ENCODE measurements at regions not wholly inside any gene's neighbourhood (a gene's known extent, or its start where the extent isn't known, plus 50 kb on each side); places are given as distances from the start of the nearest gene placed in this dataset.

DNA sequence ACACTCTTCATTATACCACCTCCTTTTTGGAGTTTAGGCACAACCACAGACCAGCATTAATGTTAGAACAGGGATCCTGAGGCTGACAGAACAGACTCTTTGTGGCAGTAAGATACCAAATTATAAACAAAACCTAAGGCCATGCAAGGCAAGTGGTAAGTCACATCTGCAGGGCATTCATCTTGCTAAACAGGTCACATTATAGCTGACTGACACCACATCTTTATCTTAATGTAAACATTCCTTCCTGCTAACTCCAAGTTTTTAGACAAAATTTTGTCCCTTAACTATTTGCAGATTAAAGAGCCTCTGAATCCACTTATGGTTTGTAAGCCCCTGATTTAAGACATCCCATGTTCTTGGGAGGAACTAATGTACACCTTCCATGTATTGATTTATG lies 500.6 kb downstream of the PYDC2 start:
- no peak for DNase-seq (ENCODE audit: low read depth, low spot score)
- no peaks in the 10 kb centered on the region for H3K27me3 Mint-ChIP-seq (ENCODE audit: low read depth)
- no peaks in the 10 kb centered on the region for H3K9me3 Mint-ChIP-seq
- H3K36me3 Mint-ChIP-seq (ENCODE audit: low read depth): no peaks in the 10 kb centered on the region
- H3K27ac Mint-ChIP-seq (ENCODE audit: unreplicated experiment): no peak overlapping the region
- TF ChIP-seq, protein P1, sequence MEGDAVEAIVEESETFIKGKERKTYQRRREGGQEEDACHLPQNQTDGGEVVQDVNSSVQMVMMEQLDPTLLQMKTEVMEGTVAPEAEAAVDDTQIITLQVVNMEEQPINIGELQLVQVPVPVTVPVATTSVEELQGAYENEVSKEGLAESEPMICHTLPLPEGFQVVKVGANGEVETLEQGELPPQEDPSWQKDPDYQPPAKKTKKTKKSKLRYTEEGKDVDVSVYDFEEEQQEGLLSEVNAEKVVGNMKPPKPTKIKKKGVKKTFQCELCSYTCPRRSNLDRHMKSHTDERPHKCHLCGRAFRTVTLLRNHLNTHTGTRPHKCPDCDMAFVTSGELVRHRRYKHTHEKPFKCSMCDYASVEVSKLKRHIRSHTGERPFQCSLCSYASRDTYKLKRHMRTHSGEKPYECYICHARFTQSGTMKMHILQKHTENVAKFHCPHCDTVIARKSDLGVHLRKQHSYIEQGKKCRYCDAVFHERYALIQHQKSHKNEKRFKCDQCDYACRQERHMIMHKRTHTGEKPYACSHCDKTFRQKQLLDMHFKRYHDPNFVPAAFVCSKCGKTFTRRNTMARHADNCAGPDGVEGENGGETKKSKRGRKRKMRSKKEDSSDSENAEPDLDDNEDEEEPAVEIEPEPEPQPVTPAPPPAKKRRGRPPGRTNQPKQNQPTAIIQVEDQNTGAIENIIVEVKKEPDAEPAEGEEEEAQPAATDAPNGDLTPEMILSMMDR (conservative IDR thresholded peaks at IDR 0.05): no peak
- H3K4me3 Mint-ChIP-seq: no peak overlapping the region
- H3K4me1 Mint-ChIP-seq: peaks cover 23% of the 10 kb centered on the region

DNA sequence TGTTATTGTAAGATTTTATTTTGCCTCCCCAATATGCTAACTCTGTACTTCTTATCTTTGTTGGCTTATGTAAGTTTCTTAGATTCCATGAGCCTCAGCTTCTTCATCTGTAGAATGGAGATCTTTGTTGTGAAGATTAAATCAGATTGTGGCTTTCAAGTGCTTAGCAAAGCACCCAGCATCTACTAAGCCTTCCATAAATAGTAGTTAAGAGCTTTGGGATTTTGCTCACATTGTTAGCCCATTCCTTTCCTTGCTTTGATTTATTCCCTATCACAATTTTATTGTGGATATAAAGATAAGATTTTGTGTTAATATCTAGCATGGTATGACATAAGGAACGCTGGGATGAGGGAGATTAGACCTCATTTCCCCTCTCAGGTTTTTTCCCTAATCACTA lies 501.4 kb downstream of the PYDC2 start:
- Mint-ChIP-seq H3K27ac (ENCODE audit: unreplicated experiment) (no peak overlapping the region), H3K4me3 (no peak overlapping the region), H3K9me3 (no peaks in the 10 kb centered on the region), H3K4me1 (peaks cover 23% of the 10 kb centered on the region), H3K27me3 (ENCODE audit: low read depth) (no peaks in the 10 kb centered on the region), H3K36me3 (ENCODE audit: low read depth) (no peaks in the 10 kb centered on the region)
- TF ChIP-seq, protein P1 (conservative IDR thresholded peaks at IDR 0.05): no peak
- DNase-seq (ENCODE audit: low read depth, low spot score): no peak

DNA sequence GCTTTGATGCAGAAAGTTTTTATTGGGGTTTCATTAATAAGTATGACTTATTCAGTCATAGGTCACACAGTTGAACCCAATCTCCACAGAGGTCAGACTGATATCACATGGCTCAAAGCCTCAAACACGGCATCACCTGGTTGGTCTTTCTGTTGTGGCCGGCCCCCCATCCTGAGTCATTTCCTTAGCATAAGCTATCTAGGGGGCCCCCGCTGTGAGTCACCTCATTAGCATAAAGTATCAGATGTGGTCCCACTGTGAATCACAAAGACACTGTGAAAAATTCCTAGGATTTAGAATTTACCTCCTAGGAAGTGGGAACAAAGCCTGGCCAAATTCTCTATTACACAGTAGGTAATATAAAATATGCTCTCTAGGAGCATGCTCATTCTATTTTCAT lies 502.2 kb downstream of the PYDC2 start:
- no peaks in the 10 kb centered on the region for H3K36me3 Mint-ChIP-seq (ENCODE audit: low read depth)
- no peak for DNase-seq (ENCODE audit: low read depth, low spot score)
- TF ChIP-seq, protein P1 (conservative IDR thresholded peaks at IDR 0.05): no peak
- no peak overlapping the region for H3K27ac Mint-ChIP-seq (ENCODE audit: unreplicated experiment)
- no peaks in the 10 kb centered on the region for H3K9me3 Mint-ChIP-seq
- peaks cover 23% of the 10 kb centered on the region for H3K4me1 Mint-ChIP-seq
- no peak overlapping the region for H3K4me3 Mint-ChIP-seq
- H3K27me3 Mint-ChIP-seq (ENCODE audit: low read depth): no peaks in the 10 kb centered on the region

DNA sequence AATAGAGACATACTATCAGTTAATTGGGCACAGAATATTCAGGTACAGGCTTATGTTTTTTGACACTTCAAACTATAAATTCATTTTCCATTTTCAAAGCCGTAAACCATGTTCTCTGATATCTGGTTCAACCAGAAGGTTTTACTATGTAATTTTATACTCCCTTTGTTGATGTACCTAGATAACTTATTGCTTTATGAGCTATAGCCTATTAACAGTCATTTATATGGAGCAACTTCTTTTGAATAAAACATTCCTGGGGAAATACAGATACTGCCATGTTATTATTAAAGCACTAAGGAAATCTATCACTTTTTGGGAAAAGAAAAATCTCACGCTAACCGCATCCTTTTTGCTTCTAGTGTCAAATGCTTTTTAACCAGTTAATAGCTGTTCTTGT lies 505.6 kb downstream of the PYDC2 start:
- TF ChIP-seq, protein P1 (conservative IDR thresholded peaks at IDR 0.05): no peak
- DNase-seq (ENCODE audit: low read depth, low spot score): no peak
- no peak overlapping the region for H3K27ac Mint-ChIP-seq (ENCODE audit: unreplicated experiment)
- no peaks in the 10 kb centered on the region for H3K9me3 Mint-ChIP-seq
- no peak overlapping the region for H3K4me3 Mint-ChIP-seq
- H3K36me3 Mint-ChIP-seq (ENCODE audit: low read depth): no peaks in the 10 kb centered on the region
- H3K27me3 Mint-ChIP-seq (ENCODE audit: low read depth): no peaks in the 10 kb centered on the region
- H3K4me1 Mint-ChIP-seq: peaks cover 3% of the 10 kb centered on the region

DNA sequence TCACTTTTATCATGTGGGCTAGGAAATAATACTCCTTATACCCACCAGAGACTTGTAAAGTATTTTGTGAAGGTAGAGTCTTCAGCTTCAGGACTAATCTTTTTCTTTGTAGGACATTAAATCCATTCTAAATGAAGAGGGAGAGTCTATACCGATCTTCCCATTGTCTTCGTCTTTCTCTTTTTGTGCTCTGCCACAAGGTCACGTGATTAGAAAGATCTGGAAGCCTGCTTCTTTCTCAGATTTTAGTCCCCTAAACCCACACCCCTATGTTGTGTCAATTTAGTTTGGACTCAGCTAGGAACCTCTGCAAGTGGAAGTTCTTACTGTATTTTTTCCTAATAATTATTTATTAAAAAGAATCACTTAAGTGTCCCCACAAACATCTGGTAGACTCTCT lies 507.3 kb downstream of the PYDC2 start:
- no peaks in the 10 kb centered on the region for H3K27me3 Mint-ChIP-seq (ENCODE audit: low read depth)
- H3K36me3 Mint-ChIP-seq (ENCODE audit: low read depth): no peaks in the 10 kb centered on the region

More for the DNA sequence above, 507.3 kb downstream of the PYDC2 start:
- TF ChIP-seq, protein P1 (conservative IDR thresholded peaks at IDR 0.05): no peak
- Mint-ChIP-seq H3K27ac (ENCODE audit: unreplicated experiment) (no peak overlapping the region), H3K9me3 (no peaks in the 10 kb centered on the region), H3K4me1 (no peaks in the 10 kb centered on the region), H3K4me3 (no peak overlapping the region)
- no peak for DNase-seq (ENCODE audit: low read depth, low spot score)
